Prostate gland (tissue), 2 donors: ENCODE measurements at regions not wholly inside any gene's neighbourhood (a gene's known extent, or its start where the extent isn't known, plus 50 kb on each side); places are given as distances from the start of the nearest gene placed in this dataset.

Source experiments
- DNase-seq: peaks from one replicate; pipeline ENCODE4 v3.0.0-alpha.2; 2019; ENCODE audit warnings: low spot score
- H3K27ac ChIP-seq, 2 donors: fragments of 200-600 bp; sonication (generic); 2 replicates each; pipeline ENCODE4 v1.5.1; 2017 to 2019
- H3K27me3 ChIP-seq: fragments of 200-600 bp; sonication (generic); replicated peaks from 2 replicates; pipeline ENCODE4 v1.5.1; 2019; ENCODE audit not compliant: insufficient read depth
- H3K36me3 ChIP-seq, 2 donors: fragments of 200-600 bp; sonication (generic); 1 replicate in 1 of 2; 2 replicates in 1 of 2; pipeline versions ENCODE4 v1.5.1 to v1.8.1; 2017 to 2019
- H3K4me1 ChIP-seq: fragments of 200-600 bp; sonication (generic); replicated peaks from 2 replicates; pipeline ENCODE4 v1.5.1; 2019
- H3K4me3 ChIP-seq, 2 donors: fragments of 200-600 bp; sonication (generic); 2 replicates each; pipeline ENCODE4 v1.5.1; 2017 to 2019
- H3K9me3 ChIP-seq: fragments of 200-600 bp; sonication (generic); 2 replicates; pipeline ENCODE4 v1.5.1; 2017
- CTCF ChIP-seq, 4 experiments: fragments of 200-600 bp in 2 of 4; fragments of 450-650 bp in 2 of 4; sonication (generic) in 2 of 4; IDR thresholded peaks; 1 replicate in 3 of 4; 2 replicates in 1 of 4; pipeline ENCODE4 v1.5.1; 2016 to 2019; ENCODE audit warnings: antibody characterized with exemption in 4 of 4, mild to moderate bottlenecking in 2 of 4, moderate library complexity in 2 of 4
- POLR2A ChIP-seq: fragments of 450-650 bp; IDR thresholded peaks from one replicate; pipeline ENCODE4 v1.6.1; 2016; ENCODE audit warnings: antibody characterized with exemption, mild to moderate bottlenecking
- POLR2AphosphoS5 ChIP-seq: sonication (generic); formaldehyde crosslinking; IDR thresholded peaks from one replicate; pipeline ENCODE4 v1.6.1; 2017; ENCODE audit warnings: antibody characterized with exemption
- WGBS: methylation state at CpG from one replicate; pipeline ENCODE4 v1.1.5; 2018; 5-methylcytosine and 5-hydroxymethylcytosine counted together
- intact Hi-C: fragments of 100-400 bp; cut with DNase I; formaldehyde crosslinking; loops from one replicate; pipeline ENCODE4 v1.14.2; 2022

- WGBS = 27% methylated on average over 5 of the region's 5 CpGs
These were observed 103.3 kb upstream of the DEPDC1 start for GRCh38 chr1:68600049-68600661.

GRCh38 chr1:68608289-68608688, 111.4 kb upstream of the DEPDC1 start:
- intact Hi-C loops = no loop called here
- no peaks in the 10 kb centered on the region for H3K36me3 ChIP-seq
- TF ChIP-seq CTCF (IDR thresholded peaks at IDR 0.05) (no peak), POLR2A (no peak), POLR2AphosphoS5 (no peak)

More at GRCh38 chr1:68600049-68600661, 103.3 kb upstream of the DEPDC1 start:
- Histone ChIP-seq H3K27me3 (no peaks in the 10 kb centered on the region), H3K4me3 (no peak overlapping the region), H3K4me1 (no peaks in the 10 kb centered on the region), H3K36me3 (no peaks in the 10 kb centered on the region), H3K9me3 (no peaks in the 10 kb centered on the region), H3K27ac (no peak overlapping the region)
- TF ChIP-seq POLR2A (no peak), POLR2AphosphoS5 (no peak), CTCF (IDR thresholded peaks at IDR 0.05) (peak in 2 of 4 experiments; percentile 30 to 38)
- no peak for DNase-seq
- intact Hi-C loops = no loop called here

GRCh38 chr1:68615312-68615711, 118.4 kb upstream of the DEPDC1 start:
- DNase-seq = no peak

More at GRCh38 chr1:68608289-68608688, 111.4 kb upstream of the DEPDC1 start:
- Histone ChIP-seq H3K4me1 (no peaks in the 10 kb centered on the region), H3K9me3 (no peaks in the 10 kb centered on the region), H3K4me3 (no peak overlapping the region), H3K27ac (no peak overlapping the region), H3K27me3 (no peaks in the 10 kb centered on the region)
- no peak for DNase-seq
- 98% methylated on average over 3 of the region's 3 CpGs for WGBS

GRCh38 chr1:68617942-68618341, 121.1 kb upstream of the DEPDC1 start:
- H3K4me1 ChIP-seq = no peaks in the 10 kb centered on the region
- no peak for DNase-seq
- no peaks in the 10 kb centered on the region for H3K9me3 ChIP-seq
- H3K4me3 ChIP-seq = no peak overlapping the region
- 53% methylated on average over 1 of the region's 1 CpG for WGBS
- no peak for TF ChIP-seq POLR2A
- no peak for TF ChIP-seq CTCF (IDR thresholded peaks at IDR 0.05)
- no peak for TF ChIP-seq POLR2AphosphoS5
- H3K27me3 ChIP-seq = no peaks in the 10 kb centered on the region
- no peak overlapping the region for H3K27ac ChIP-seq
- intact Hi-C loops = no loop called here
- H3K36me3 ChIP-seq = no peaks in the 10 kb centered on the region

More at GRCh38 chr1:68615312-68615711, 118.4 kb upstream of the DEPDC1 start:
- Histone ChIP-seq H3K36me3 (no peaks in the 10 kb centered on the region), H3K4me1 (no peaks in the 10 kb centered on the region), H3K9me3 (no peaks in the 10 kb centered on the region), H3K27me3 (no peaks in the 10 kb centered on the region), H3K4me3 (no peak overlapping the region), H3K27ac (no peak overlapping the region)
- intact Hi-C loops = no loop called here
- 53% methylated on average over 4 of the region's 4 CpGs for WGBS
- TF ChIP-seq POLR2AphosphoS5 (no peak), POLR2A (no peak), CTCF (IDR thresholded peaks at IDR 0.05) (no peak)

- intact Hi-C loops = no loop called here
- no peak overlapping the region for H3K4me3 ChIP-seq
- no peaks in the 10 kb centered on the region for H3K27me3 ChIP-seq
- TF ChIP-seq CTCF (IDR thresholded peaks at IDR 0.05) = no peak
- no peak for TF ChIP-seq POLR2A
- TF ChIP-seq POLR2AphosphoS5 = no peak
- 90% methylated on average over 1 of the region's 1 CpG for WGBS
- H3K27ac ChIP-seq = no peak overlapping the region
- no peak for DNase-seq
- no peaks in the 10 kb centered on the region for H3K36me3 ChIP-seq
- H3K4me1 ChIP-seq = no peaks in the 10 kb centered on the region
- no peaks in the 10 kb centered on the region for H3K9me3 ChIP-seq
These were observed 123.7 kb upstream of the DEPDC1 start for GRCh38 chr1:68620571-68620970.
